ENCODE measurements at regions not wholly inside any gene's neighbourhood (a gene's known extent, or its start where the extent isn't known, plus 50 kb on each side); places are given as distances from the start of the nearest gene placed in this dataset.

- no peak overlapping the region for H2AFZ ChIP-seq
- no peaks in the 10 kb centered on the region for H3K36me3 ChIP-seq (replicated peaks; ENCODE audit: insufficient read depth, low read depth)
- no peaks in the 10 kb centered on the region for H3K9me3 ChIP-seq (ENCODE audit: low read depth)
- H3K9me2 ChIP-seq (replicated peaks; ENCODE audit: insufficient read depth): no peaks in the 10 kb centered on the region
- 100% methylated on average over 14 of the region's 22 CpGs for WGBS (ENCODE audit: low lambda C conversion rate, missing lambda C conversion rate)
- no peak for DNase-seq (ENCODE audit: low spot score)
- H3K4me2 ChIP-seq: no peak overlapping the region
- H3K4me3 ChIP-seq: no peak overlapping the region
- H4K20me1 ChIP-seq (ENCODE audit: insufficient read depth, poor library complexity, severe bottlenecking): no peaks in the 10 kb centered on the region
- H3K4me1 ChIP-seq (ENCODE audit: insufficient read depth): peaks cover 16% of the 10 kb centered on the region
- TF ChIP-seq EZH2 (IDR thresholded peaks at IDR 0.05; ENCODE audit: borderline replicate concordance) (no peak), EZH2phosphoT487 (IDR thresholded peaks at IDR 0.05; ENCODE audit: low read depth, severe bottlenecking, unreplicated experiment) (no peak)
- TF ChIP-seq, protein P1, sequence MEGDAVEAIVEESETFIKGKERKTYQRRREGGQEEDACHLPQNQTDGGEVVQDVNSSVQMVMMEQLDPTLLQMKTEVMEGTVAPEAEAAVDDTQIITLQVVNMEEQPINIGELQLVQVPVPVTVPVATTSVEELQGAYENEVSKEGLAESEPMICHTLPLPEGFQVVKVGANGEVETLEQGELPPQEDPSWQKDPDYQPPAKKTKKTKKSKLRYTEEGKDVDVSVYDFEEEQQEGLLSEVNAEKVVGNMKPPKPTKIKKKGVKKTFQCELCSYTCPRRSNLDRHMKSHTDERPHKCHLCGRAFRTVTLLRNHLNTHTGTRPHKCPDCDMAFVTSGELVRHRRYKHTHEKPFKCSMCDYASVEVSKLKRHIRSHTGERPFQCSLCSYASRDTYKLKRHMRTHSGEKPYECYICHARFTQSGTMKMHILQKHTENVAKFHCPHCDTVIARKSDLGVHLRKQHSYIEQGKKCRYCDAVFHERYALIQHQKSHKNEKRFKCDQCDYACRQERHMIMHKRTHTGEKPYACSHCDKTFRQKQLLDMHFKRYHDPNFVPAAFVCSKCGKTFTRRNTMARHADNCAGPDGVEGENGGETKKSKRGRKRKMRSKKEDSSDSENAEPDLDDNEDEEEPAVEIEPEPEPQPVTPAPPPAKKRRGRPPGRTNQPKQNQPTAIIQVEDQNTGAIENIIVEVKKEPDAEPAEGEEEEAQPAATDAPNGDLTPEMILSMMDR (IDR thresholded peaks at IDR 0.05; ENCODE audit: poor library complexity): no peak
- H3K27ac ChIP-seq: no peak overlapping the region
- no peaks in the 10 kb centered on the region for H3K79me2 ChIP-seq
- H3K27me3 ChIP-seq: no peaks in the 10 kb centered on the region
These were observed 602.5 kb downstream of the KCTD8 start for GRCh38 chr4:43846111-43846587.

GRCh38 chr4:43853565-43854264 lies 594.9 kb downstream of the KCTD8 start:
- DNase-seq (ENCODE audit: low spot score): no peak

GRCh38 chr4:43855283-43855682 lies 593.3 kb downstream of the KCTD8 start:
- WGBS (ENCODE audit: low lambda C conversion rate, missing lambda C conversion rate): 80% methylated on average over 2 of the region's 2 CpGs
- H3K79me2 ChIP-seq: no peaks in the 10 kb centered on the region

More at GRCh38 chr4:43853565-43854264, 594.9 kb downstream of the KCTD8 start:
- no peak overlapping the region for H2AFZ ChIP-seq
- no peaks in the 10 kb centered on the region for H3K36me3 ChIP-seq (replicated peaks; ENCODE audit: insufficient read depth, low read depth)
- no peaks in the 10 kb centered on the region for H3K27me3 ChIP-seq
- H3K79me2 ChIP-seq: no peaks in the 10 kb centered on the region
- H3K4me1 ChIP-seq (ENCODE audit: insufficient read depth): no peaks in the 10 kb centered on the region
- no peaks in the 10 kb centered on the region for H3K9me2 ChIP-seq (replicated peaks; ENCODE audit: insufficient read depth)
- 54% methylated on average over 7 of the region's 7 CpGs for whole genome bisulfite sequencing (ENCODE audit: low lambda C conversion rate, missing lambda C conversion rate)
- TF ChIP-seq, protein P1 (IDR thresholded peaks at IDR 0.05; ENCODE audit: poor library complexity): no peak
- no peak overlapping the region for H3K4me3 ChIP-seq
- H3K9me3 ChIP-seq (ENCODE audit: low read depth): no peaks in the 10 kb centered on the region
- no peak overlapping the region for H3K4me2 ChIP-seq
- H3K27ac ChIP-seq: no peak overlapping the region
- H4K20me1 ChIP-seq (ENCODE audit: insufficient read depth, poor library complexity, severe bottlenecking): no peaks in the 10 kb centered on the region

More at GRCh38 chr4:43855283-43855682, 593.3 kb downstream of the KCTD8 start:
- Histone ChIP-seq H3K4me3 (no peak overlapping the region), H3K27ac (no peak overlapping the region), H3K9me3 (ENCODE audit: low read depth) (no peaks in the 10 kb centered on the region), H3K36me3 (replicated peaks; ENCODE audit: insufficient read depth, low read depth) (no peaks in the 10 kb centered on the region), H3K27me3 (no peaks in the 10 kb centered on the region), H3K4me2 (no peak overlapping the region), H3K4me1 (ENCODE audit: insufficient read depth) (no peaks in the 10 kb centered on the region), H4K20me1 (ENCODE audit: insufficient read depth, poor library complexity, severe bottlenecking) (no peaks in the 10 kb centered on the region), H3K9me2 (replicated peaks; ENCODE audit: insufficient read depth) (no peaks in the 10 kb centered on the region), H2AFZ (no peak overlapping the region)
- DNase-seq (ENCODE audit: low spot score): no peak
- TF ChIP-seq, protein P1 (IDR thresholded peaks at IDR 0.05; ENCODE audit: poor library complexity): no peak
- TF ChIP-seq EZH2 (IDR thresholded peaks at IDR 0.05; ENCODE audit: borderline replicate concordance) (no peak), EZH2phosphoT487 (IDR thresholded peaks at IDR 0.05; ENCODE audit: low read depth, severe bottlenecking, unreplicated experiment) (no peak)
